HG03135 (cell line): ENCODE measurements at regions not wholly inside any gene's neighbourhood (a gene's known extent, or its start where the extent isn't known, plus 50 kb on each side); places are given as distances from the start of the nearest gene placed in this dataset.
"Not testable (repeated sequence)": the region's sequence is repeated elsewhere in the genome, so short reads cannot be mapped to it uniquely, and the experiment has no call there.

ENCODE experiments used
- ATAC-seq: cut with Tn5 transposase; IDR thresholded peaks from one replicate; pipeline ENCODE4 v1.9.1; 2021; ENCODE audit warnings: mild to moderate bottlenecking, moderate library complexity; ENCODE audit not compliant: unreplicated experiment

GRCh38 chr15:84152381-84152979 lies 83.1 kb upstream of the GOLGA6L4 start:
- not testable (repeated sequence) for ATAC-seq

- ATAC-seq, result not testable (repeated sequence)
Measured at GRCh38 chr15:84153655-84154140, 81.9 kb upstream of the GOLGA6L4 start.

GRCh38 chr15:84154314-84154713 lies 81.3 kb upstream of the GOLGA6L4 start:
- not testable (repeated sequence) for ATAC-seq

- ATAC-seq, result not testable (repeated sequence)
Measured at GRCh38 chr15:84154787-84155186, 80.8 kb upstream of the GOLGA6L4 start.

- ATAC-seq, result not testable (repeated sequence)
Measured at GRCh38 chr15:84155792-84156587, 79.6 kb upstream of the GOLGA6L4 start.

GRCh38 chr15:84156588-84156840 lies 79.1 kb upstream of the GOLGA6L4 start:
- ATAC-seq, result not testable (repeated sequence)

GRCh38 chr15:84157056-84157632 lies 78.4 kb upstream of the GOLGA6L4 start:
- ATAC-seq, result not testable (repeated sequence)

GRCh38 chr15:84157857-84158256 lies 77.7 kb upstream of the GOLGA6L4 start:
- ATAC-seq, result not testable (repeated sequence)

- not testable (repeated sequence) for ATAC-seq
Measured at GRCh38 chr15:84159346-84160269, 76.0 kb upstream of the GOLGA6L4 start.

- ATAC-seq, result not testable (repeated sequence)
Measured at GRCh38 chr15:84164423-84165292, 70.9 kb upstream of the GOLGA6L4 start.

- ATAC-seq, result not testable (repeated sequence)
Measured at GRCh38 chr15:84170029-84170428, 65.5 kb upstream of the GOLGA6L4 start.

GRCh38 chr15:84173231-84173610 lies 62.4 kb upstream of the GOLGA6L4 start:
- not testable (repeated sequence) for ATAC-seq
